ENCODE measurements at regions not wholly inside any gene's neighbourhood (a gene's known extent, or its start where the extent isn't known, plus 50 kb on each side); places are given as distances from the start of the nearest gene placed in this dataset.

DNA sequence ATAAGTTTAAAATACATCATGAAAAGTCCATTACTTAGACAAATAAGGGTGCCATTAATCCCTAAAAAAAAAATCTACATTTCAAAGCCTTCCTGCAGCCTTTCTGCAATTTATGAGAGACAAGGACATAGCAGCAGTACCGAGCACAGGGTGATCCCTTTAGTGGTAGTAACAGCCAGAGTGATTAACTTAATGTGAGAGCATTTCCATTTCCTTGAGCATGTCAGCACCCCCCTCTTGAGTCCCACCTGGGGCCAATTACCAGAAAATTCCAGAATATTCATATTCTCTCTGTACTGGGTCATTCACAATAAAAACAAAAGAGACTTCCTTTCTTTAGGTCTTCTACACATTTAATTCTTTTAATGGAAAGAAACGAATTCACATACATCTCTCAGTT, 546.9 kb upstream of the CCDC54 start:
- no peak overlapping the region for H3K27ac ChIP-seq
- no peaks in the 10 kb centered on the region for H3K36me3 ChIP-seq
- no peak overlapping the region for H3K4me3 ChIP-seq (ENCODE audit: low read depth, low read length)
- H3K9me3 ChIP-seq (ENCODE audit: severe bottlenecking), result peaks cover 8% of the 10 kb centered on the region
- H3K27me3 ChIP-seq (ENCODE audit: insufficient read depth, low read depth, severe bottlenecking), result no peaks in the 10 kb centered on the region
- no peak for DNase-seq
- no peak for TF ChIP-seq CTCF (IDR thresholded peaks at IDR 0.05; ENCODE audit: low read depth, low read length)

GRCh38 chr3:106836906-106837305, 540.3 kb upstream of the CCDC54 start:
- Histone ChIP-seq H3K36me3 (no peaks in the 10 kb centered on the region), H3K4me3 (ENCODE audit: low read depth, low read length) (no peak overlapping the region), H3K27me3 (ENCODE audit: insufficient read depth, low read depth, severe bottlenecking) (no peaks in the 10 kb centered on the region), H3K27ac (no peak overlapping the region), H3K9me3 (ENCODE audit: severe bottlenecking) (peaks cover 5% of the 10 kb centered on the region)
- TF ChIP-seq CTCF (IDR thresholded peaks at IDR 0.05; ENCODE audit: low read depth, low read length), result no peak
- no peak for DNase-seq

GRCh38 chr3:106837616-106838015, 539.6 kb upstream of the CCDC54 start:
- DNase-seq, result no peak
- Histone ChIP-seq H3K27me3 (ENCODE audit: insufficient read depth, low read depth, severe bottlenecking) (no peaks in the 10 kb centered on the region), H3K27ac (no peak overlapping the region), H3K4me3 (ENCODE audit: low read depth, low read length) (no peak overlapping the region), H3K9me3 (ENCODE audit: severe bottlenecking) (no peaks in the 10 kb centered on the region), H3K36me3 (no peaks in the 10 kb centered on the region)
- TF ChIP-seq CTCF (IDR thresholded peaks at IDR 0.05; ENCODE audit: low read depth, low read length), result no peak

DNA sequence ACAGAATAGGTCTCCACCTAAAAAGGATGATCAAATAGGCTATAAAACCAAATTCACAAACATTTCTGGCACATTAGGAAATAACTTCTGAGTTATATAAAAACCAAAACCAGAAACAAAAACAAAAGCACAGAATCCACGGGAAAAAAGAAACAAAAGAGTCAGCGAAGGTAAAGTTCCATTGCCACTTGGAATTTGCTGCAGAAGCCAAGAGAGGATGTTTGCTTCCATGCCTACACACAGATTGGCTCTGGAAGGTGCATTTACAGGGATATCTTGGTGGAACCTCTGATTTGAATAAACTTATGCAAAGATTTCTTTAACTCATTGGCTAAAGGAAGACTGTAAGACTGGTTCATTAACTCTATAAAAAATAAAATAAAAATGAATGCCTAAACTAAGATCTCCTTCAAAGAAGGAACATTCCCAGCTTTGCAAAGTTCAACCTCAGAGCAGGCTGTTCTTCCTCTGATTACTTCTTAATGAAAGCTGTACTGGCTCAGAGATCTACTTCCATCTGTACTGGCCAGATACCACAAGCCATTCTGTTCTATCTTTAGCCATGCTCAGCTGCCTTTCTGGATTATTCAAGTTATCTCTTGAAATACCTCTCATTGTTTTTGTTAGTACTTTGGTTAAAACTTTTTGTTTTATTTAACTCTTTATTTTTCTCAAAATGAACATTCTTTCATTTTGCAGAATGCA, 537.5 kb upstream of the CCDC54 start:
- TF ChIP-seq CTCF (IDR thresholded peaks at IDR 0.05; ENCODE audit: low read depth, low read length), result no peak
- Histone ChIP-seq H3K27me3 (ENCODE audit: insufficient read depth, low read depth, severe bottlenecking) (no peaks in the 10 kb centered on the region), H3K4me3 (ENCODE audit: low read depth, low read length) (no peak overlapping the region), H3K36me3 (no peaks in the 10 kb centered on the region), H3K27ac (no peak overlapping the region), H3K9me3 (ENCODE audit: severe bottlenecking) (no peaks in the 10 kb centered on the region)
- no peak for DNase-seq

DNA sequence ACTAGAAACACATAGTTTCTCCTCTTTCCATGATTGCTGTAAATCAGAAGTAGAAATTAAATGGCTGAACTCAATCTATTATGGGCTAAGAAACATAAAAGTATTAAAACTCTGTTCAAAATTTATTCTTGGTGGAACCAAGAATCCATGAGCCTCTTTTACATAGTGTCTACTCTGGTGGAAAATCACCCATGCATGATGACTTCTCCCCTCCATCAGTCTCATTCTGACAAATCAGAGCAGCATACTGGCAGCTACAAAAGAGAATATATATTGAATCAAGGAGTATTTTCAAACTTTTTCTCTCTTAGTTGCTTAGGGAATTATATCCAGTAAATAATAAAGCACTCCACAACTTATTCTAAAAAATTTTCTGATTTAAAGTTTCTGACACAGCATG, 536.9 kb upstream of the CCDC54 start:
- Histone ChIP-seq H3K27me3 (ENCODE audit: insufficient read depth, low read depth, severe bottlenecking) (no peaks in the 10 kb centered on the region), H3K9me3 (ENCODE audit: severe bottlenecking) (no peaks in the 10 kb centered on the region), H3K4me3 (ENCODE audit: low read depth, low read length) (no peak overlapping the region), H3K36me3 (no peaks in the 10 kb centered on the region), H3K27ac (no peak overlapping the region)
- no peak for DNase-seq
- no peak for TF ChIP-seq CTCF (IDR thresholded peaks at IDR 0.05; ENCODE audit: low read depth, low read length)

GRCh38 chr3:106842151-106842550, 535.1 kb upstream of the CCDC54 start:
- H3K36me3 ChIP-seq, result no peaks in the 10 kb centered on the region
- no peak overlapping the region for H3K27ac ChIP-seq
- no peak overlapping the region for H3K4me3 ChIP-seq (ENCODE audit: low read depth, low read length)
- H3K9me3 ChIP-seq (ENCODE audit: severe bottlenecking), result no peaks in the 10 kb centered on the region
- H3K27me3 ChIP-seq (ENCODE audit: insufficient read depth, low read depth, severe bottlenecking), result no peaks in the 10 kb centered on the region
- no peak for TF ChIP-seq CTCF (IDR thresholded peaks at IDR 0.05; ENCODE audit: low read depth, low read length)
- no peak for DNase-seq
